D721Med (cell line): ENCODE measurements at regions not wholly inside any gene's neighbourhood (a gene's known extent, or its start where the extent isn't known, plus 50 kb on each side); places are given as distances from the start of the nearest gene placed in this dataset.

Experiments
- DNase-seq: peaks from one replicate; pipeline ENCODE4 v3.0.0; 2011; ENCODE audit warnings: low spot score; ENCODE audit not compliant: insufficient read length
- FAIRE-seq: peaks from 2 replicates; lab custom pipeline; 2011; peaks lifted over from hg19 to GRCh38; lab: Jason Lieb, UNC
- CTCF ChIP-seq: IDR thresholded peaks from 2 replicates; pipeline ENCODE4 v1.5.1; 2012; ENCODE audit warnings: mild to moderate bottlenecking, control low read depth; ENCODE audit not compliant: insufficient read depth; ENCODE audit errors: missing control alignments

- no peak for TF ChIP-seq CTCF
- FAIRE-seq (no peak), DNase-seq (no peak)
These were observed 106.7 kb downstream of the FAM174A start for GRCh38 chr5:100641833-100642232.

- no peak for TF ChIP-seq CTCF
- FAIRE-seq, result no peak
- no peak for DNase-seq
These were observed 108.3 kb downstream of the FAM174A start for GRCh38 chr5:100643473-100643872.

GRCh38 chr5:100644185-100644584 lies 109.0 kb downstream of the FAM174A start:
- no peak for TF ChIP-seq CTCF
- no peak for FAIRE-seq
- no peak for DNase-seq

GRCh38 chr5:100644776-100645175 lies 109.6 kb downstream of the FAM174A start:
- DNase-seq (no peak), FAIRE-seq (no peak)
- no peak for TF ChIP-seq CTCF

GRCh38 chr5:100646011-100646410 lies 110.8 kb downstream of the FAM174A start:
- no peak for TF ChIP-seq CTCF
- FAIRE-seq (no peak), DNase-seq (no peak)

- FAIRE-seq (no peak), DNase-seq (no peak)
- TF ChIP-seq CTCF, result no peak
These were observed 111.5 kb downstream of the FAM174A start for GRCh38 chr5:100646691-100647090.

- TF ChIP-seq CTCF, result no peak
- FAIRE-seq, result no peak
- DNase-seq, result no peak
These were observed 112.5 kb downstream of the FAM174A start for GRCh38 chr5:100647461-100648230.
